IgD-negative memory B cell (primary cell): ENCODE measurements at regions not wholly inside any gene's neighbourhood (a gene's known extent, or its start where the extent isn't known, plus 50 kb on each side); places are given as distances from the start of the nearest gene placed in this dataset.

Experiments
- H3K27ac Mint-ChIP-seq, 3 donors: one replicate each; pipeline ENCODE4 v1.8.0; 2020 to 2022; ENCODE audit warnings: mild to moderate bottlenecking in 3 of 3, mixed read lengths in 3 of 3, moderate library complexity in 1 of 3
- H3K27me3 Mint-ChIP-seq: one replicate; pipeline ENCODE4 v1.8.0; 2021; ENCODE audit warnings: mixed read lengths
- H3K36me3 Mint-ChIP-seq: one replicate; pipeline ENCODE4 v1.8.0; 2020; ENCODE audit warnings: mild to moderate bottlenecking, mixed read lengths
- H3K4me1 Mint-ChIP-seq, 3 donors: one replicate each; pipeline ENCODE4 v1.8.0; 2020 to 2022; ENCODE audit warnings: mixed read lengths in 3 of 3, mild to moderate bottlenecking in 1 of 3
- H3K4me3 Mint-ChIP-seq, 4 donors: one replicate each; pipeline ENCODE4 v1.8.0; 2020 to 2022; ENCODE audit warnings: mild to moderate bottlenecking in 4 of 4, mixed read lengths in 4 of 4, moderate library complexity in 3 of 4
- H3K9me3 Mint-ChIP-seq, 3 donors: one replicate each; pipeline ENCODE4 v1.8.0; 2020 to 2021; ENCODE audit warnings: mixed read lengths in 3 of 3, mild to moderate bottlenecking in 1 of 3

- Mint-ChIP-seq H3K36me3 (no peaks in the 10 kb centered on the region), H3K9me3 (no peaks in the 10 kb centered on the region), H3K4me1 (peaks cover 3 to 4% (median 4%) of the 10 kb centered on the region in 3 donors), H3K27ac (peak overlapping the region in 1 of 3 donors; percentile 62), H3K27me3 (no peaks in the 10 kb centered on the region), H3K4me3 (no peak overlapping the region)
Measured at GRCh38 chr5:115381911-115382662, 85.6 kb upstream of the CCDC112 start.

DNA sequence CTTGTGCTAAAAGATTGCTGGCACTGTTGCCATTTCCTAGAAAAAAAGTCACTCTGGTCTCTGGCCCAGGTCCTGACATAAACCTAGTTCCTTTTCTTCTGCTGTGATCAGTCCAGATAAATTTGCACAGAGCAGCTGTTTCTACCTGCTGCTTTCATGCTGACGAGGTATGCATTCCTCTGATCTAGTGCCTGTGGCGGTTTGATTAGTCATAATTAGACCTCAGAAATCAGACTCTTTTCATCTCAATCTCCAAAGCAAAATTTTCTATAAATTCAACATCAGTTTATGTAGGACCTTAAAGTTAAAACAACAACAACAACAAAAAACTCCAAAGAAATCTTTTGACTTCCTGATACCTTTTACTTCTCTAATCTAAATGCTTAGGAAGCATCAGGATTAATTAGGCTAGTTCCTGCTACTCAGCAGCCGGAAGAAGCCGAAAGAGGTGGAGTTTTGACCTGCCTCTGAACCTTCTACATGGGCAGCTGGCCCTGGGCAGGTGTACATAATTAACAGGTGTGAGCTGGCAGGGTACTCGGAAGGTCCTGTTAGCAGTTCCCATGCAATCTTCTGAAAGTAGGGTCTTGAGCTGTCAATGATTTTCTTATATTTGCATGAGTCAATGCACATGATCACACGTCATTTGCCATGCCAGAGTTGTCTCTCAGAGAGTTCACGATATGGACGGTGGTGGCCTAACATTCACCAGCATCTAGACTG, 83.3 kb upstream of the CCDC112 start:
- H3K27ac Mint-ChIP-seq = no peak overlapping the region
- no peaks in the 10 kb centered on the region for H3K36me3 Mint-ChIP-seq
- H3K4me1 Mint-ChIP-seq = peaks cover 1 to 4% (median 3%) of the 10 kb centered on the region in 3 donors
- H3K9me3 Mint-ChIP-seq = no peaks in the 10 kb centered on the region
- no peak overlapping the region for H3K4me3 Mint-ChIP-seq
- no peaks in the 10 kb centered on the region for H3K27me3 Mint-ChIP-seq

- Mint-ChIP-seq H3K4me3 (no peak overlapping the region), H3K9me3 (no peaks in the 10 kb centered on the region)
Measured at GRCh38 chr5:115378754-115379153, 82.3 kb upstream of the CCDC112 start.

DNA sequence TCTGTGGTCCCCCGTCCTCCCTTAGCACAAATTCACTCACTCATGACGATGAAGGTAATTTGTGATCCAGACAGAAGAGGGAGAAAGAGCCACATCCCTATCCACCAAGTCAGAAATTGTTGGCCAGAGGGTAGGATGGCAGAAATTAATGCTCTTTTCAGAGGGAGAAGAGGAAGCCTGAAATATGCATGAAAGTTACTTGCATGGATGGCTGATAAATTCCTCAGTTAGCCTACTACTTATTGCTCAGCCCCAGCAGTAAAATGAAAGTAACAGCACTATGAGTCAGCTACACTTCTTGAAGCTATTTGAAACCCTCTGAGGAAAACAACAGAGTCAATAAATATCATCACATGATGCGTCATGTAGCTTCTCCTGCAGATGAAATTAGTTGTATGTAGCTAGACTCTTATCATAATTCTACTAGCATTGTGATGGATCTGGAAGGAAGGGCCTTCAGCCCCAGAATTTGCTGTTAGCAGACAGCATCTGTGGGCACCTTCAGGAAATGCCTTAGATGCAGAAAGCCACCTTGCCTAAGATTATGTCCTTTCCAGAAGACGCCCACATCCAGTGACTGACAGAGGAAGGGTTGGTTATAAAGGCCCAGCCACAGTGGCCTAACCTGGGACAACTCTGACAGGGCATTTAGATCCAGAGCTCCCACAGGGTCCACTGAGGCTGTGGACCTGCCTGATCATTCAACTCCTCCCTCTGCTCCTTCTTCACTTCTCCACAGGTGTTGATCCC, 81.2 kb upstream of the CCDC112 start:
- Mint-ChIP-seq H3K9me3 (no peaks in the 10 kb centered on the region), H3K4me1 (peaks cover 1 to 4% (median 3%) of the 10 kb centered on the region in 3 donors), H3K27ac (no peak overlapping the region), H3K4me3 (no peak overlapping the region), H3K36me3 (peaks cover 1% of the 10 kb centered on the region), H3K27me3 (no peaks in the 10 kb centered on the region)

More at GRCh38 chr5:115378754-115379153, 82.3 kb upstream of the CCDC112 start:
- H3K27ac Mint-ChIP-seq = no peak overlapping the region
- no peaks in the 10 kb centered on the region for H3K27me3 Mint-ChIP-seq
- H3K36me3 Mint-ChIP-seq = peaks cover 1% of the 10 kb centered on the region
- H3K4me1 Mint-ChIP-seq = peaks cover 1 to 4% (median 3%) of the 10 kb centered on the region in 3 donors

DNA sequence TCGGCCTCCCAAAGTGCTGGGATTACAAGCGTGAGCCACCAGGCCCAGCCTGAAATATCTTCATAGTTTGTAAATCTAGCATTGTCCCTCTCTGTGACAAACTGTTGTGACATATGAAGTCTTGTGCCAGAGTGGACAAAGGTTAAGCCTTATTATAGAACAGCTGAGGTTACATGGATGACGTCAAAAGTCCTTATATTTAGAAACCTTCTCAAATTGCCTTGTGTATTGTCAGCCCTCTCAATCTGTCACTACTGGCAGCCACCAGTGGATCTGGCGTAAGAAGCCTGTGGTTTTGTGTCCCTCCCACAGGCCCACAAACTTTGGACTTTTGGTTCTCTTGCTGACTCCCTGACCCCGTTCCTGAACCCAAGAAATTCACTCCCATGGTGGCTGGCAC, 79.4 kb upstream of the CCDC112 start:
- H3K9me3 Mint-ChIP-seq = no peaks in the 10 kb centered on the region
- no peak overlapping the region for H3K4me3 Mint-ChIP-seq
- H3K27me3 Mint-ChIP-seq = no peaks in the 10 kb centered on the region
- H3K4me1 Mint-ChIP-seq = peaks cover 1 to 4% (median 3%) of the 10 kb centered on the region in 3 donors
- H3K27ac Mint-ChIP-seq = no peak overlapping the region
- H3K36me3 Mint-ChIP-seq = peaks cover 1% of the 10 kb centered on the region

DNA sequence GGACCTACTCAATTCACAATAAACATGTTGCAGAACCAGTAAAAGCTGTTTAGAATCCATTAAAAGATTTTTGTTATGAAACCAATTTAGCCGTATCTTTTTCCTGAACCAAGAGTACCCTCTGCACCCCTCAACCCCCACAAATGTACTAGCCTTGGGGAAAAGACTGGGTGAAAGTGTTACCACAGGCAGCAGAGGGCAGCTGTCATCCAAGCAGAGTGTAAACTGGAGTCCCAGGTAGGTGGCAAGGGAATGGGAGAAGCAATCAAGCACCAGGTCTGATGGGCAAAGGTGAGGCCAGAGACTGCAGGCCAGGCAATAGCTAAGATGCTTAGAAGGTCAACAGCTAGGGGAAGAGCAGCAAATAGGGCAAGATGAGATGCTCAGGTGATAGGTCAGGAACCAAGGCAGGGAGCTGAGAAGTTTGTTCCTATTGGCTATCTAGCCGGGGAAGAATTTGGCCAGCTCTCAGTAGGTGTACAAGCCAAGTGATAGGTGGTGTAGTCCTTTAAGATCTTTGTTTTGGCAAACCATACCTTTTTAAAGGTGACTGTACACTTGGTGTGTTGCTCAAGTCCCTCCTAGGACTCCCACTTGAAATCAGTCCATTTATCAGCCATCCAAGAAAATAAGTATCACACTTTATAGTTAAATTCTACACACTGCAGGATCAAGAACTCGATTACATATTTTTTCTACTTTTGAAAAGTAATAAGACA, 77.8 kb upstream of the CCDC112 start:
- Mint-ChIP-seq H3K4me1 (peaks cover 0 to 1% (median 0%) of the 10 kb centered on the region in 3 donors), H3K27me3 (no peaks in the 10 kb centered on the region), H3K27ac (peak overlapping the region in 1 of 3 donors; percentile 61), H3K4me3 (no peak overlapping the region), H3K9me3 (no peaks in the 10 kb centered on the region), H3K36me3 (peaks cover 1% of the 10 kb centered on the region)

- Mint-ChIP-seq H3K4me3 (no peak overlapping the region), H3K27me3 (peaks cover 1% of the 10 kb centered on the region)
Measured at GRCh38 chr5:115372146-115372545, 75.7 kb upstream of the CCDC112 start.

DNA sequence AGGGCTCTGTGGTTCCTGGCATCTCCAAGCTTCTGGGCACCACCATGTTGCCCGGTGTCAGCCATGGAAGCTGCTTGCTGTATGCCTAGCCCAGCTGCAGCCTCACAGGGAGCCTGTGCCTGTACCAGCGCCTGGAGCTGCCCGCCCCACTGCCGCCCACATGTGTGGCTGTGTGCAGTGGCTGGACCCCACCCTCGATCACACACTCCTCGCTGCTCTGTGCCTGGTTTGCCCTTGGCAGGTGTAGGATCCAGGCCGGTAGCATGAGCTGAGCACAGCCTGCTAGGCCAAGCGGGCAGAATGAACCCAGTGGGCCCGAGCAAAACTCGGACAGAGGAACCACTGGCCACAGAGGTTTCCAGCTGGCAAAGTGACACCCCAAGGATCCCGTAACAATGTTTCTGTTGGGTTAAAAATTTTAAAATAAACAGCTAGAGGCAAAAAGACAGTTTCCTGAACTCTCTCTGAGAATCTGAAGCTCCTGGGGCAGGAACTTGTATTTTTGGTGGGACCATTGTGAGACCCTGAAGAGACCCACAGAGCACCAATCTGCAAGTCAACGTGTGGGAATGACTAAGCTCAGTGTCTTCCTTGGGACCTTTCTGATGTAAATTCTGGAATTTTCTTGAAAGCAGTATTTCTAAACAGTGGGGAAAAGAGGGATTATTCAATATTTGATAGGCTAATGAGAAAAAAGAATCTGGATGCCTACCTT, 73.1 kb upstream of the CCDC112 start:
- Mint-ChIP-seq H3K27me3 (peaks cover 3% of the 10 kb centered on the region), H3K4me3 (no peak overlapping the region), H3K4me1 (no peaks in the 10 kb centered on the region), H3K9me3 (no peaks in the 10 kb centered on the region), H3K27ac (no peak overlapping the region), H3K36me3 (peaks cover 3% of the 10 kb centered on the region)

More at GRCh38 chr5:115372146-115372545, 75.7 kb upstream of the CCDC112 start:
- H3K4me1 Mint-ChIP-seq = peaks cover 0 to 1% (median 0%) of the 10 kb centered on the region in 3 donors
- no peak overlapping the region for H3K27ac Mint-ChIP-seq
- H3K9me3 Mint-ChIP-seq = no peaks in the 10 kb centered on the region
- peaks cover 1% of the 10 kb centered on the region for H3K36me3 Mint-ChIP-seq

DNA sequence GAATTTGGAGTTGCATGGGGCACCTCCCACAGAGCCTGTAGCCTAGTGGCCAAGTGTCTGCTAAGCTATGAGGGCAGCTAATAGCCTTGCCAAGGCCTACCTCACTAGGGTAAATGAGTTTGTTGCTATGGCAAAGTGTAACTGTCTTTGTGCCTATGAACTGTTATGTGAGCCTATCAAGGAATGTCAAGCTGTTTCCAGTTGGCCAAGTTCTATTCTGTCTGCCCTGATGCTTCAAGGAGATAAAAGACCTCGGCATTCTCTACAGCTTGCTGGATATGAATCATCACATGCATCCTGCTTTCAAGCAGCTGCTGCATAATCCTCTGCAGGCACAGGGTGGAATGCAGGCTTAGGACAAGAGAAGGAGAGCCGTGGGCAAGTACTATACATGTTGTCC, 69.8 kb upstream of the CCDC112 start:
- Mint-ChIP-seq H3K36me3 (peaks cover 4% of the 10 kb centered on the region), H3K4me1 (no peaks in the 10 kb centered on the region), H3K9me3 (no peaks in the 10 kb centered on the region), H3K27ac (no peak overlapping the region), H3K27me3 (peaks cover 3% of the 10 kb centered on the region), H3K4me3 (no peak overlapping the region)

GRCh38 chr5:115363879-115364278, 67.4 kb upstream of the CCDC112 start:
- Mint-ChIP-seq H3K36me3 (peaks cover 4% of the 10 kb centered on the region), H3K27ac (no peak overlapping the region), H3K4me3 (no peak overlapping the region), H3K9me3 (no peaks in the 10 kb centered on the region), H3K27me3 (peaks cover 3% of the 10 kb centered on the region), H3K4me1 (no peaks in the 10 kb centered on the region)

- Mint-ChIP-seq H3K27ac (no peak overlapping the region), H3K36me3 (peaks cover 2% of the 10 kb centered on the region), H3K9me3 (peaks cover 0 to 2% (median 0%) of the 10 kb centered on the region in 3 donors), H3K4me3 (no peak overlapping the region), H3K4me1 (no peaks in the 10 kb centered on the region), H3K27me3 (no peaks in the 10 kb centered on the region)
Measured at GRCh38 chr5:115360046-115360685, 63.7 kb upstream of the CCDC112 start.

DNA sequence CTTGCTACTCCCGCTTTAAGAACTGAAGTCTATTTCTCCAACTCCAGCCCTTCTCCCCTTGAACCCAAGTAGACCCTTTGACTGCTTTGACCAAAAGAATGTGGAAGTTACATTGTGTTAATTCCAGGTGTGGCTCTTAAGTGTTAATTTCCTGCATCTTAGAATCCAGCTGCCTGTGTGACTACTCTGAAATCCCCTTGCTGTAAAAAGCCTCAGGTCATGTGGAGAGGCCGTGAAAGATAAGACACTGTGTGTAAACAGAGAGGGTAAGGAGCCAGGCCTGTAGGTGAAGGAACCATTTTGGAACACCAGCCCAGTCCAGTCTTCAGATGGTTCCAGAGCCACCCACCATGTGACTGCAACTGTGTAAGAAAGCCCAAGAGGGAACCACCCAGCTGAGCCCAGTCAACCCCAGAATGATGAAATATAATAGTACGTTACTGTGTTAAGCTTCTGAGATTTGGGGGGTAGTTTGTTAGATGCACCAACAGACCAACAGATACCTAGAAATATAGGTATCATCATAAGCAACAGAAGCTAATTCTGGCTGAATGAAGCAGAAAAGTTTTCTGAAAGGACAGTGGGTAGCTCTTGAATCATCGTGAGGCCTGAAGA, 59.4 kb upstream of the CCDC112 start:
- Mint-ChIP-seq H3K9me3 (peaks cover 0 to 2% (median 0%) of the 10 kb centered on the region in 3 donors), H3K4me1 (peaks cover 0 to 2% (median 0%) of the 10 kb centered on the region in 3 donors), H3K36me3 (peaks cover 4% of the 10 kb centered on the region), H3K27me3 (peaks cover 2% of the 10 kb centered on the region), H3K27ac (no peak overlapping the region), H3K4me3 (no peak overlapping the region)

GRCh38 chr5:115355095-115355494, 58.6 kb upstream of the CCDC112 start:
- Mint-ChIP-seq H3K4me3 (no peak overlapping the region), H3K27ac (no peak overlapping the region), H3K9me3 (peaks cover 0 to 2% (median 0%) of the 10 kb centered on the region in 3 donors), H3K4me1 (peaks cover 0 to 2% (median 0%) of the 10 kb centered on the region in 3 donors), H3K36me3 (peaks cover 4% of the 10 kb centered on the region), H3K27me3 (peaks cover 4% of the 10 kb centered on the region)
